OCI-LY7 (cell line): ENCODE measurements at regions not wholly inside any gene's neighbourhood (a gene's known extent, or its start where the extent isn't known, plus 50 kb on each side); places are given as distances from the start of the nearest gene placed in this dataset.

ENCODE experiments used
- EZH2phosphoT487 ChIP-seq: fragments of 200-600 bp; sonication (generic); IDR thresholded peaks from 2 replicates; pipeline ENCODE4 v1.6.1; 2018; ENCODE audit warnings: low read depth, borderline replicate concordance, mild to moderate bottlenecking, mixed run types, antibody characterized with exemption, low read length, moderate library complexity, mixed read lengths
- TF ChIP-seq, protein P1 (sequence below): fragments of 200-600 bp; sonication (generic); conservative IDR thresholded peaks from 2 replicates; pipeline ENCODE4 v1.5.1; 2014; ENCODE audit warnings: mild to moderate bottlenecking, antibody characterized with exemption, low read length, moderate library complexity, mixed read lengths

DNA sequence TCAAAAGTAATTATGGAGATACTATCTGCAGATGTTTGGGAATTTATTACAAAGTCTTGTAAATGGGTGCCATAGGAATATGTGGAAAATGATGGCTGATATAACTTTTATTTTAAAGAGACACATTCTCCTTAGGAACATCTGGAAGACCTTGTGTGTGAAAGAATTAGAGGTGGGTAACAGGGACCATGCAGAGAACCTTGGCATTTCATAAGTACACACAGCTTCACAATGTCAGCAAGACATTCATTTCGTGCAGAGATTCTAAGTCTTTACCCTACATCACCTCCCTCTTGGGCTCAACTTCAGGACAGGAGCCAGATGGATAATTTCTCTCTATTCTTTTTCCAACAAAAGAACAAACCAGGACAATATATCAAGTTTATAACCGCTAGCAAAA lies 458.1 kb upstream of the INTU start:
- TF ChIP-seq, protein P1, sequence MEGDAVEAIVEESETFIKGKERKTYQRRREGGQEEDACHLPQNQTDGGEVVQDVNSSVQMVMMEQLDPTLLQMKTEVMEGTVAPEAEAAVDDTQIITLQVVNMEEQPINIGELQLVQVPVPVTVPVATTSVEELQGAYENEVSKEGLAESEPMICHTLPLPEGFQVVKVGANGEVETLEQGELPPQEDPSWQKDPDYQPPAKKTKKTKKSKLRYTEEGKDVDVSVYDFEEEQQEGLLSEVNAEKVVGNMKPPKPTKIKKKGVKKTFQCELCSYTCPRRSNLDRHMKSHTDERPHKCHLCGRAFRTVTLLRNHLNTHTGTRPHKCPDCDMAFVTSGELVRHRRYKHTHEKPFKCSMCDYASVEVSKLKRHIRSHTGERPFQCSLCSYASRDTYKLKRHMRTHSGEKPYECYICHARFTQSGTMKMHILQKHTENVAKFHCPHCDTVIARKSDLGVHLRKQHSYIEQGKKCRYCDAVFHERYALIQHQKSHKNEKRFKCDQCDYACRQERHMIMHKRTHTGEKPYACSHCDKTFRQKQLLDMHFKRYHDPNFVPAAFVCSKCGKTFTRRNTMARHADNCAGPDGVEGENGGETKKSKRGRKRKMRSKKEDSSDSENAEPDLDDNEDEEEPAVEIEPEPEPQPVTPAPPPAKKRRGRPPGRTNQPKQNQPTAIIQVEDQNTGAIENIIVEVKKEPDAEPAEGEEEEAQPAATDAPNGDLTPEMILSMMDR: no peak
- TF ChIP-seq EZH2phosphoT487: no peak
